Pancreas (tissue), 10 donors: ENCODE measurements at regions not wholly inside any gene's neighbourhood (a gene's known extent, or its start where the extent isn't known, plus 50 kb on each side); places are given as distances from the start of the nearest gene placed in this dataset.

Experiments
- ATAC-seq, 4 donors: fragments of 200-7000 bp; cut with Tn5 transposase; one replicate each; pipeline versions ENCODE4 v1.8.0 to v1.9.1; 2020; ENCODE audit warnings: mild to moderate bottlenecking in 4 of 4, moderate library complexity in 4 of 4
- DNase-seq, 6 donors: peaks; one replicate each; pipeline ENCODE4 v3.0.0-alpha.2; 2020
- FAIRE-seq: peaks from 2 replicates; lab custom pipeline; 2012; peaks lifted over from hg19 to GRCh38; lab: Jason Lieb, UNC
- H3K27ac ChIP-seq, 4 donors: fragments of 200-600 bp; sonication (generic); 1 replicate in 3 of 4; 2 replicates in 1 of 4; pipeline versions ENCODE4 v1.5.0 to v1.8.0; 2020
- H3K27me3 ChIP-seq, 4 donors: fragments of 200-600 bp; one replicate each; pipeline ENCODE4 v1.8.0; 2021
- H3K36me3 ChIP-seq, 3 donors: fragments of 200-600 bp; sonication (generic) in 1 of 3; one replicate each; pipeline versions ENCODE4 v1.5.0 to v1.8.0; 2020 to 2021
- H3K4me1 ChIP-seq, 3 donors: fragments of 200-600 bp; one replicate each; pipeline ENCODE4 v1.8.0; 2021
- H3K4me3 ChIP-seq, 4 donors: fragments of 200-600 bp; sonication (generic) in 2 of 4; one replicate each; pipeline versions ENCODE4 v1.5.0 to v1.8.0; 2020 to 2021
- H3K9me3 ChIP-seq, 4 donors: fragments of 200-600 bp; one replicate each; pipeline ENCODE4 v1.8.0; 2021
- CTCF ChIP-seq, 4 donors: fragments of 200-600 bp; sonication (generic) in 3 of 4; IDR thresholded peaks; one replicate each; pipeline versions ENCODE4 v1.5.0 to v1.8.0; 2021; ENCODE audit warnings: antibody characterized with exemption in 4 of 4
- WGBS, 2 donors: extraction: QIAGEN DNeasy Blood & Tissue Kit; methylation state at CpG; one replicate each; pipeline ENCODE4 v1.1.7; 2013; 5-methylcytosine and 5-hydroxymethylcytosine counted together
- intact Hi-C, 3 donors: fragments of 100-400 bp; cut with DNase I; formaldehyde crosslinking; loops; one replicate each; pipeline versions ENCODE4 v1.11.1 to v1.14.2; 2022
- donor health status: healthy with polysubstance abuse.
- donor health status: DM: no; HTN: no; CAD: no; lungs with moderate emphysema.
- donor health status: DM: no; HTN: no; CAD: no.
- donor health status: control.
- donor health status: control.
- donor health status: Bipolar disorder and iron deficiency.
- donor health status: DM: yes; HTN: yes; CAD: no.
- donor health status: DM: no; HTN: no; CAD: no.
- donor health status: DM: no; HTN: no; CAD: no.
- donor health status: DM: yes; HTN: yes; CAD: no.

- intact Hi-C loops = no loop called here
- Histone ChIP-seq H3K4me1 (peaks cover 0 to 3% (median 0%) of the 10 kb centered on the region in 3 donors), H3K27me3 (no peaks in the 10 kb centered on the region), H3K27ac (peak overlapping the region in 3 of 4 donors; percentile 11 to 67 (median 66)), H3K4me3 (no peak overlapping the region), H3K9me3 (no peaks in the 10 kb centered on the region), H3K36me3 (no peaks in the 10 kb centered on the region)
- TF ChIP-seq CTCF (IDR thresholded peaks at IDR 0.05) = no peak
- 14 to 20% methylated on average over 9 of the region's 9 CpGs for WGBS, 2 donors
- ATAC-seq (peak; percentile 76 to 96 (median 84)), DNase-seq (peak; percentile 26 to 76 (median 58)), FAIRE-seq (no peak)
These were observed 70.2 kb upstream of the FGFR2 start for GRCh38 chr10:121668314-121669027.

GRCh38 chr10:121667948-121668313 is 69.7 kb upstream of the FGFR2 start:
- 33 to 48% methylated on average over 3 of the region's 3 CpGs for WGBS, 2 donors
- H3K27ac ChIP-seq = peak overlapping the region in 3 of 4 donors; percentile 11 to 67 (median 66)
- H3K4me1 ChIP-seq = peaks cover 0 to 3% (median 0%) of the 10 kb centered on the region in 3 donors
- H3K27me3 ChIP-seq = no peaks in the 10 kb centered on the region
- peak in 1 of 4 donors; percentile 57 for ATAC-seq
- intact Hi-C loops = no loop called here
- no peak overlapping the region for H3K4me3 ChIP-seq
- FAIRE-seq = no peak
- H3K9me3 ChIP-seq = no peaks in the 10 kb centered on the region
- TF ChIP-seq CTCF (IDR thresholded peaks at IDR 0.05) = no peak
- H3K36me3 ChIP-seq = no peaks in the 10 kb centered on the region
- DNase-seq = no peak

DNA sequence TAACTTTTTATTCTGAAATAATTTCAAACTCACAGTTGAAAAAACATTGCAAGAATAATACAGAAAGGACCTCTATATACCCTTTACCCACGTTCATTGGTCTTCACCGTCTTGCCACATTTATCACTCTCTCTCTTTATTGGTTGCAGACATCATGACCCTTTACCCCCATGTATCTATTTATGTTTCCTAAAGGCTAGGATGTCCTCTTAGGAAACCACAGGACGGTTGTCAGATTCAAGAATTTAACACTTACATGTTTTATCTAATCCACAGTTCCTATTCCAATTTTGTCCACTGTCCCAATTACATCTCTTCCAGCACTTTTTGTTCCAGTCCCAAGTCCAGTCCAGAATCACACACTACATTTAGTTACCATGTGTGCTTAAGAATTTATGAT is 67.6 kb upstream of the FGFR2 start:
- Histone ChIP-seq H3K27ac (no peak overlapping the region), H3K36me3 (no peaks in the 10 kb centered on the region), H3K27me3 (no peaks in the 10 kb centered on the region), H3K4me3 (no peak overlapping the region), H3K9me3 (no peaks in the 10 kb centered on the region), H3K4me1 (peaks cover 0 to 3% (median 0%) of the 10 kb centered on the region in 3 donors)
- FAIRE-seq (no peak), DNase-seq (no peak), ATAC-seq (no peak)
- intact Hi-C loops = no loop called here
- 68 to 84% methylated on average over 3 of the region's 3 CpGs for WGBS, 2 donors
- no peak for TF ChIP-seq CTCF (IDR thresholded peaks at IDR 0.05)

- Histone ChIP-seq H3K4me3 (no peak overlapping the region), H3K27ac (no peak overlapping the region), H3K9me3 (no peaks in the 10 kb centered on the region), H3K36me3 (no peaks in the 10 kb centered on the region), H3K27me3 (no peaks in the 10 kb centered on the region), H3K4me1 (peaks cover 0 to 3% (median 0%) of the 10 kb centered on the region in 3 donors)
- ATAC-seq (no peak), DNase-seq (no peak), FAIRE-seq (no peak)
- intact Hi-C loops = no loop called here
- no peak for TF ChIP-seq CTCF (IDR thresholded peaks at IDR 0.05)
- 75 to 88% methylated on average over 2 of the region's 2 CpGs for WGBS, 2 donors
These were observed 66.4 kb upstream of the FGFR2 start for GRCh38 chr10:121664671-121665070.
